MCF 10A (cell line): ENCODE measurements at regions not wholly inside any gene's neighbourhood (a gene's known extent, or its start where the extent isn't known, plus 50 kb on each side); places are given as distances from the start of the nearest gene placed in this dataset.

Experiments used
- BruUV-seq: library from RNA; stranded (reverse); fragments of 400-500 nt; replicated peaks from 2 replicates; lab custom pipeline; 2021; lab: Mats Ljungman, UMichigan
- CTCF ChIA-PET: fragments of 300-600 bp; sonication (Branson Sonifier 250); formaldehyde crosslinking; extraction: SDS; loops from one replicate; lab custom pipeline; 2021; ENCODE audit warnings: antibody characterized with exemption, inconsistent platforms; lab: Yijun Ruan, JAX
- POLR2A ChIA-PET: fragments of 300-600, 350-650 bp; sonication (Branson Sonifier 250); formaldehyde crosslinking; extraction: SDS; loops from one replicate; lab custom pipeline; 2020; ENCODE audit warnings: antibody characterized with exemption, inconsistent platforms; lab: Yijun Ruan, JAX
- DNase-seq: peaks from one replicate; pipeline ENCODE4 v3.0.0-alpha.2; 2018; ENCODE audit not compliant: unreplicated experiment
- H3K27ac Mint-ChIP-seq: one replicate; pipeline ENCODE4 v1.8.0; 2022; ENCODE audit warnings: mild to moderate bottlenecking, low read depth, mixed read lengths; ENCODE audit not compliant: unreplicated experiment
- H3K27me3 Mint-ChIP-seq: one replicate; pipeline ENCODE4 v1.8.0; 2022; ENCODE audit warnings: mixed read lengths; ENCODE audit not compliant: insufficient read depth, unreplicated experiment
- H3K36me3 Mint-ChIP-seq: one replicate; pipeline ENCODE4 v1.8.0; 2022; ENCODE audit warnings: mild to moderate bottlenecking, moderate library complexity, mixed read lengths; ENCODE audit not compliant: insufficient read depth, unreplicated experiment
- H3K4me1 Mint-ChIP-seq: one replicate; pipeline ENCODE4 v1.8.0; 2022; ENCODE audit warnings: mixed read lengths; ENCODE audit not compliant: insufficient read depth, unreplicated experiment
- H3K4me3 Mint-ChIP-seq: one replicate; pipeline ENCODE4 v1.8.0; 2022; ENCODE audit warnings: mild to moderate bottlenecking, moderate library complexity, mixed read lengths; ENCODE audit not compliant: unreplicated experiment
- H3K9me3 Mint-ChIP-seq: one replicate; pipeline ENCODE4 v1.8.0; 2022; ENCODE audit warnings: mixed read lengths; ENCODE audit not compliant: unreplicated experiment
- intact Hi-C: fragments of 100-400 bp; cut with micrococcal nuclease; formaldehyde crosslinking; loops from 2 replicates; pipeline ENCODE4 v1.14.1; 2022
- TF ChIP-seq, protein P1 (sequence below): fragments of 200-600 bp; IDR thresholded peaks from one replicate; pipeline ENCODE4 v1.8.0; 2022; ENCODE audit warnings: antibody characterized with exemption, mild to moderate bottlenecking; ENCODE audit not compliant: unreplicated experiment

DNA sequence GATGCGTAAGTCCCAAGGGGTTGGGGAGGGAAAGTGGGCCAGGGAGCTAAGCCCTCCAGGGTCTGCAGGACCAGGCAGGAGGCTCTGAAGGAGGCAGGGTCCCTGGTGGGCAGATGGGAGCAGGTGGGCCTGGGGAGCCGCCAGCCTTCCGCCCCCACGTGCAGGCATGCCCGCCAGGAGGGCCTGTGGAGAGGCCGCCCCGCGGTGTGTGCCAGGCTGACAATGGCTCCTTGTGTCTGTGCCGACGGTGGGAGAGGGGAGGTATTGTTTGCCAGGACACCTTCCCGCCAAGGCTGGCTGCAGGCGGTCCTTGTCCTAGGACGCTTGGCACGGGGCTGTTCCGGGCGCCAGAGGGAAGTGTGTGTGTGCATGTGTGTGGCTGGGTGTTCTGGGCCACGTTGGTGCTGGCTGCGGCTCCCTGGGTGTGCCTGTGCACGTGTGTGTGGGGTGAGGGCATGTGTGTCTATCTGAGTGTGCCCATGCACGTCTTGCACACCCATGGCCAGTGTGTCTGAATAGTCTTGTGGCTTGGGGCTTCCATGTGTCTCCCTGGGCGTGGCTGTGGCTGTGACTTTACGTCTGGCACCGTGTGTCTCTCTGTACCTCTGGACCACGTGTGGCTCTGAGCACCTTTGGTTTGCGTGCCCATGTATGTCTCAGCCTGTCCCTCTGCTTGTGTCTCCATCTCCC, 153.0 kb downstream of the CEBPB start:
- H3K27ac Mint-ChIP-seq = no peak overlapping the region
- no TSS peak for BruUV-seq
- H3K4me3 Mint-ChIP-seq = no peak overlapping the region
- TF ChIP-seq, protein P1, sequence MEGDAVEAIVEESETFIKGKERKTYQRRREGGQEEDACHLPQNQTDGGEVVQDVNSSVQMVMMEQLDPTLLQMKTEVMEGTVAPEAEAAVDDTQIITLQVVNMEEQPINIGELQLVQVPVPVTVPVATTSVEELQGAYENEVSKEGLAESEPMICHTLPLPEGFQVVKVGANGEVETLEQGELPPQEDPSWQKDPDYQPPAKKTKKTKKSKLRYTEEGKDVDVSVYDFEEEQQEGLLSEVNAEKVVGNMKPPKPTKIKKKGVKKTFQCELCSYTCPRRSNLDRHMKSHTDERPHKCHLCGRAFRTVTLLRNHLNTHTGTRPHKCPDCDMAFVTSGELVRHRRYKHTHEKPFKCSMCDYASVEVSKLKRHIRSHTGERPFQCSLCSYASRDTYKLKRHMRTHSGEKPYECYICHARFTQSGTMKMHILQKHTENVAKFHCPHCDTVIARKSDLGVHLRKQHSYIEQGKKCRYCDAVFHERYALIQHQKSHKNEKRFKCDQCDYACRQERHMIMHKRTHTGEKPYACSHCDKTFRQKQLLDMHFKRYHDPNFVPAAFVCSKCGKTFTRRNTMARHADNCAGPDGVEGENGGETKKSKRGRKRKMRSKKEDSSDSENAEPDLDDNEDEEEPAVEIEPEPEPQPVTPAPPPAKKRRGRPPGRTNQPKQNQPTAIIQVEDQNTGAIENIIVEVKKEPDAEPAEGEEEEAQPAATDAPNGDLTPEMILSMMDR = no peak
- ChIA-PET POLR2A (no interaction called here), CTCF (no interaction called here)
- no peak for DNase-seq
- no peaks in the 10 kb centered on the region for H3K9me3 Mint-ChIP-seq
- H3K4me1 Mint-ChIP-seq = peaks cover 18% of the 10 kb centered on the region
- intact Hi-C loops = no loop called here
- no peaks in the 10 kb centered on the region for H3K36me3 Mint-ChIP-seq
- H3K27me3 Mint-ChIP-seq = no peaks in the 10 kb centered on the region

DNA sequence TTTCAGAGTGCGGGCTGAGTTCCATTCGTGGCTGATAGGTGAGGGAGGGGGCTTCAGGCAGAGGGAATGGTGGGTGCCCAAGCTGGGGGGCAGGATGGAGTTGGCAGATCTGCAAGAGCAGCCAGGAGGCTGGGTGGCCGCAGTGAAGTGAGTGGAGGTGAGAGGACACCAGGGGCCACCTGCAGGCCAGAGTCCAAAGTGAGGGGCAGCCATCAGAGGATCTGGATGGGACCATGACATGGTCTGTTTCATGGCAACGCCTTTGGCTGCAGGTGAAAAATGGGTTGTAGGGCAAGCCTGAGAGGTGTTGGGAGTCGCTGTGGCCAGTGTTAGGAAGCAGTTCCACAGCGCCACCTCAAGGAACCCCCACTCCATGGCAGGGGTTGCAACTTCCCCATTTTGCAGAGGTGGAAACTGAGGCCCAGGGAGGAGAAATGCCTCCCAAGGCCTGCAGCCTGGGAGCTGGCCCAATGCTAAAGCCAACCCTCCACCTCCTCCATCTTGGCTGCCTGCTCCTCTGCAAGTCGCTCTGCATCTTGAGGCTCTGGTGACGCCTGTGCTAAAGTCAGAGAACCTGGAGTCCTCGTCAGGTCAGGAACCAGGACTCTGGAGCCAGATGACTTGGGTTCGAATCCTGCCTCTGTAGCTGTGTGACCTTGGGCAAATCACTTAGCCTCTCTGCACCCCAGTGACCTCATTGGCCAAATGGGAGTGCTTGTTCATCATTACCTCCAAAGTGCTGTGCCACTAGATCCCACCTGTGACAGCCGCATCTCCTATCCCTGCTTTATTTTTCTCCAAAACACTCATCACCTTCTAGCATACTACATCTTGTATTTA, 153.8 kb downstream of the CEBPB start:
- ChIA-PET CTCF (interaction anchor here (0.6 to 0.7 kb wide), 2 partner anchors 63 to 72 kb away, joined by 3 read pairs; no protein-coding TSS in a partner anchor), POLR2A (interaction anchor here (1.2 kb wide), 1 partner anchor 83 kb away, joined by 3 read pairs; no protein-coding TSS in a partner anchor)
- no peaks in the 10 kb centered on the region for H3K9me3 Mint-ChIP-seq
- TF ChIP-seq, protein P1 = no peak
- H3K4me3 Mint-ChIP-seq = no peak overlapping the region
- no TSS peak for BruUV-seq
- no peaks in the 10 kb centered on the region for H3K27me3 Mint-ChIP-seq
- intact Hi-C loops = no loop called here
- no peak overlapping the region for H3K27ac Mint-ChIP-seq
- DNase-seq = no peak
- peaks cover 18% of the 10 kb centered on the region for H3K4me1 Mint-ChIP-seq
- no peaks in the 10 kb centered on the region for H3K36me3 Mint-ChIP-seq

DNA sequence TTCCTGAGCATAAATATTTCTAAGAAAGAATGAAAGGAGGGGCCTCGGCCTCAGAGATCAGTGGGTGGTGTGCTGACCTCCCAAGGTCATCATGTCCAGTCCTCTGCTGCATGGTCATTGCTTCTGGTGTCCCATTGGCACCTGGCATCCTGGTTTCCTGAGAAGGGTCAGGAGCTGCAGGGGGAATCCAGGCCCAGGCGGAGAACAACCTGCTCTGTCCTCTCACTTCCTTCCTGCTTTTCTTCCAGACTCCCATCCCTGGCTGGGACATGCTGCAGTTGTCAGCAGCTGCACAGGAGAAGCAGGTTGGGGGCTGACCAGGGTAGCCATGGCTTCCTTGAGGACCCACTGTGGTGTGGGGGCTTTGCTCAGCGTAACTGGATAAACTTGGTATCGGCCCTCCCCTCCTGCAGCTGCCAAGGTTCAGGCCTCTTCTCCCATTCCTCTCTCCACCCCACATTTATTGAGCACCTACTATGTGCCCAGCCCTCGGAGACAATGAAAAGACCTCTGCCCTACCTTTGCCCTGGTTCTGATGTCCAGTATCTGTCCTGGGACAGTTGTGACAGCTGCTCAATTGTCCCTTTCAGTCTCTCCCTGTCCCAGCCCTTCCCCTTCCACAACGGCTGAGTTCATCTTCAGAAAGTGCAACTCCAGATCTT, 155.2 kb downstream of the CEBPB start:
- no peak for DNase-seq
- H3K36me3 Mint-ChIP-seq = no peaks in the 10 kb centered on the region
- H3K27ac Mint-ChIP-seq = peak overlapping the region; percentile 88
- ChIA-PET POLR2A (interaction anchor here (0.7 to 3.0 kb wide), 4 partner anchors 9 to 82 kb away, joined by 3 to 23 read pairs (median 4); no protein-coding TSS in a partner anchor), CTCF (interaction anchor here (0.9 to 1.7 kb wide), 2 partner anchors 9 to 12 kb away, joined by 3 to 8 read pairs; no protein-coding TSS in a partner anchor)
- no TSS peak for BruUV-seq
- no peaks in the 10 kb centered on the region for H3K9me3 Mint-ChIP-seq
- intact Hi-C loops = no loop called here
- H3K4me1 Mint-ChIP-seq = peaks cover 10% of the 10 kb centered on the region
- no peaks in the 10 kb centered on the region for H3K27me3 Mint-ChIP-seq
- TF ChIP-seq, protein P1 = no peak
- no peak overlapping the region for H3K4me3 Mint-ChIP-seq
